ENCODE measurements at regions not wholly inside any gene's neighbourhood (a gene's known extent, or its start where the extent isn't known, plus 50 kb on each side); places are given as distances from the start of the nearest gene placed in this dataset.
"Not testable (repeated sequence)": the region's sequence is repeated elsewhere in the genome, so short reads cannot be mapped to it uniquely, and the experiment has no call there.

- not testable (repeated sequence) for H3K9me3 Mint-ChIP-seq; H3K4me3 Mint-ChIP-seq; H3K27ac Mint-ChIP-seq; H3K36me3 Mint-ChIP-seq (ENCODE audit: low read depth); H3K27me3 Mint-ChIP-seq (ENCODE audit: insufficient read depth); H3K4me1 Mint-ChIP-seq (ENCODE audit: low read depth); DNase-seq
Observed at GRCh38 chr7:149973681-149974080, 99.9 kb downstream of the ATP6V0E2 start.

GRCh38 chr7:149975608-149976007 lies 101.8 kb downstream of the ATP6V0E2 start:
- not testable (repeated sequence) for H3K27ac Mint-ChIP-seq; H3K9me3 Mint-ChIP-seq; H3K36me3 Mint-ChIP-seq (ENCODE audit: low read depth); H3K27me3 Mint-ChIP-seq (ENCODE audit: insufficient read depth); H3K4me3 Mint-ChIP-seq; DNase-seq; H3K4me1 Mint-ChIP-seq (ENCODE audit: low read depth)

DNA sequence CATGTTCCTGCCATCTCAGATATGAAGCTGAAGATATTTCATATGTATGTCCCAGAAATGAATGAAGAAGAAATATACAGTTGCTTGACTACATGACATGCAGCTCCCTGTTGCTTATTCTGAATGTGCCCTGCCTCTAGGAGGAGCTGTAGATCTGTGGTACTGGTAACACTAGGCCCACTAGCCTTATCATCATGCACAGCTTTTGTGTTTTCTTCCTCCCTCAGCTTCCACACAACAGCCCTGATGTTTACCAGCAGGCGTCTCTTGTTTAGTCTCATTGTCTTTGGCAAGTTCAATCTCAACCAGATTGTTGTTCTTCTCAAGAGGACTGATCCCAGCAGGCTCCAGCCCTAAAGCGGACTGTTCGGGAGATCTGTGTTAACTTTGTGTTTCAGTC lies 104.8 kb downstream of the ATP6V0E2 start:
- not testable (repeated sequence) for H3K27me3 Mint-ChIP-seq (ENCODE audit: insufficient read depth); DNase-seq; H3K4me1 Mint-ChIP-seq (ENCODE audit: low read depth); H3K4me3 Mint-ChIP-seq; H3K27ac Mint-ChIP-seq; H3K9me3 Mint-ChIP-seq; H3K36me3 Mint-ChIP-seq (ENCODE audit: low read depth)

- H3K27ac Mint-ChIP-seq; H3K36me3 Mint-ChIP-seq (ENCODE audit: low read depth); DNase-seq; H3K27me3 Mint-ChIP-seq (ENCODE audit: insufficient read depth); H3K9me3 Mint-ChIP-seq; H3K4me3 Mint-ChIP-seq; H3K4me1 Mint-ChIP-seq (ENCODE audit: low read depth): not testable (repeated sequence)
Observed at GRCh38 chr7:149978944-149979343, 105.2 kb downstream of the ATP6V0E2 start.

DNA sequence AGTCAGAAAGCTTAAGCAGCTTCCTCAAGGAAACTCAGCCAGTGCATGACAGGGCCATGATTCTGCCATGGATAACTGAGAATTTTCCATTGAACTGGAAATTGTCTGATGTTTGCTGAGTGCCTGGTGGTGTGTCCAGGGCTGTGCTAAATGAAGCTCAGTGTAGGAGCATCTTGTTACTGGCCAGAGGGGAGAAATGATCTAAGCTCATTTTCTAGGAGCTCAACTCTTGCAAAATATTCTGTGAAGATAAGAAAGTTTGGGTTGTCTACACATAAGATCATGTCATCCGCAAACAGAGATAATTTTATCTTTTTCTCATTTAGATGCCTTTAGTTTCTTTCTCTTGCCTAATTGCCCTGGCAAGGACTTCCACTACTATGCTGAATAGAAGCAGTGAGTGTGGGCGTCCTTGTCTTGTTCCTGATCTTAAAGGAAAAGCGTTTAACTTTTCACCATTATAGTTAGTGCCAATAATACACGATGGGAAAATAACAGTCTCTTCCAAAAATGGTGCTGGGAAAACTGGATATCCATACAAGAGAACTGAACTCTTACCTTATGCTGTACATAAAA lies 108.9 kb downstream of the ATP6V0E2 start:
- not testable (repeated sequence) for H3K9me3 Mint-ChIP-seq; DNase-seq; H3K4me3 Mint-ChIP-seq; H3K27me3 Mint-ChIP-seq (ENCODE audit: insufficient read depth); H3K36me3 Mint-ChIP-seq (ENCODE audit: low read depth); H3K27ac Mint-ChIP-seq; H3K4me1 Mint-ChIP-seq (ENCODE audit: low read depth)

DNA sequence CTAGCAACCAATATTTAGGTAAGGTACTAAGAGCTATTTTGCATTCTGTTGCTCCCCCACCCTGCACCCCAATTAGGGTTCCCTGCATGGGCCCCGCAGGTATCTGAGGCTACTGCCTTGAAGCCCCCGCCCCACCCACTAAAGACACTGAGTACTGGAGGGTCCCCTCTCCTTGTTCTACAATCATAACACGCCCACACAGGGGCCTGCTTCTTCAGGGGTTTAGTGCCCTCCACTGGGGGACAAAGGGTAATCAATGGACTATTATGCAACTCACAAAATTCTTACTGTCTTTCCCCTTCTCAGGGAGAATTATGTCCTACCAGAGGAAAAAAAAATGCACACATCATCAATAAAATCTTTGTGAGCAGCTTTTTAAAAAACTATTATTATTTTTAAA lies 113.1 kb downstream of the ATP6V0E2 start:
- peaks cover 16% of the 10 kb centered on the region; the same call in 1 of the 2 replicates for H3K9me3 Mint-ChIP-seq
- H3K36me3 Mint-ChIP-seq (ENCODE audit: low read depth); H3K4me1 Mint-ChIP-seq (ENCODE audit: low read depth); H3K4me3 Mint-ChIP-seq; H3K27me3 Mint-ChIP-seq (ENCODE audit: insufficient read depth); H3K27ac Mint-ChIP-seq; DNase-seq: not testable (repeated sequence)

GRCh38 chr7:149991652-149992302 lies 118.0 kb downstream of the ATP6V0E2 start:
- H3K4me1 Mint-ChIP-seq (ENCODE audit: low read depth); H3K27me3 Mint-ChIP-seq (ENCODE audit: insufficient read depth); H3K36me3 Mint-ChIP-seq (ENCODE audit: low read depth); H3K4me3 Mint-ChIP-seq; H3K27ac Mint-ChIP-seq; DNase-seq: not testable (repeated sequence)
- H3K9me3 Mint-ChIP-seq: peaks cover 24% of the 10 kb centered on the region

- H3K4me1 Mint-ChIP-seq (ENCODE audit: low read depth); H3K27ac Mint-ChIP-seq; H3K36me3 Mint-ChIP-seq (ENCODE audit: low read depth); H3K27me3 Mint-ChIP-seq (ENCODE audit: insufficient read depth); H3K4me3 Mint-ChIP-seq; DNase-seq: not testable (repeated sequence)
- H3K9me3 Mint-ChIP-seq: peaks cover 24% of the 10 kb centered on the region
Observed at GRCh38 chr7:149992366-149992765, 118.6 kb downstream of the ATP6V0E2 start.

GRCh38 chr7:149995369-149996026 lies 121.7 kb downstream of the ATP6V0E2 start:
- H3K4me3 Mint-ChIP-seq; H3K4me1 Mint-ChIP-seq (ENCODE audit: low read depth); H3K27me3 Mint-ChIP-seq (ENCODE audit: insufficient read depth); DNase-seq; H3K27ac Mint-ChIP-seq; H3K36me3 Mint-ChIP-seq (ENCODE audit: low read depth): not testable (repeated sequence)
- peaks cover 26% of the 10 kb centered on the region for H3K9me3 Mint-ChIP-seq

DNA sequence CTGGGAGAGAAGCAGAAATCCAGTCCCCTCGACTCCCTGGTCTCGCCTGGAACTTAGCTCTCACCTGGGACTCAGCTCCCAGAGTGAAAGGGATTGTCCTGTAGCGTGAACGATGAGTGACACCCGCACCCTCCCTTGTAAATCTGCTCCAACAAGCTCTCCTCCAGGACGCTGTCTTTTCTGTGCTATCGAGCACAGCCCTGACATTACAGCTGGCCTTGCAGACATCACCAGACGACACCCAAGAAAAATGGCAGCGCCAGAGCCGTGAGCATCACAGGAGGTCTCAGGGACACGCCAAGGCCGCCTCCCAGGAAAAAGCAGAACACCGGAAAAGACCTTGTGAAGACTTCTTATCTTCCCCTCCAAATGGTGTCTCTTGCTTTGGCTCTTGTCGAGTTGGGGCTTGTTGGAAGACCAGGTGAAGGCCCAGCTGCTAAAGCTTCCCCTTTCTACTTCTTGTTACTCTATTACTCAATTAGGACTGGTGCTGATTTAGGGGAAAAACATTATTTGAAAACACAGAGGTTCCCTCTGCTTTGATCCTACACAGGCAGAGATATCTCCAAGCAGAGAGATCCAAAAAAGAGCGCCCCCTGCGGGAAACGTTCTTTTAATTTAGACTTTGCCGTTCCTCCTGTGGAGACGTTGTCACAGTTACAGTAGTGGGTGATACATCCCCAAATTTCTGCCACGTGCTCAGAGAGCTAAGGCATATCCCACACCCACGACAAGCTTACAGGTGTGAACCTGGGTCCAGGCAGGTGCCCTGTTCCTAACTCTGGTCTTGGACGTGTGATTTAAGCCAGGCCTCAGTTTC lies 127.2 kb downstream of the ATP6V0E2 start:
- not testable (repeated sequence) for H3K4me3 Mint-ChIP-seq; H3K4me1 Mint-ChIP-seq (ENCODE audit: low read depth); H3K27me3 Mint-ChIP-seq (ENCODE audit: insufficient read depth); DNase-seq; H3K27ac Mint-ChIP-seq; H3K36me3 Mint-ChIP-seq (ENCODE audit: low read depth); H3K9me3 Mint-ChIP-seq

All from HFFc6 (cell line).